ENCODE measurements at regions not wholly inside any gene's neighbourhood (a gene's known extent, or its start where the extent isn't known, plus 50 kb on each side); places are given as distances from the start of the nearest gene placed in this dataset.

GRCh38 chr7:156116514-156117215 lies 304.4 kb upstream of the SHH start:
- no peak for TF ChIP-seq CTCF (conservative IDR thresholded peaks at IDR 0.05 in 1 of 2, IDR thresholded peaks at IDR 0.05 in 1 of 2; ENCODE audit: low read depth in 1 of 2, low read length in 2 of 2)
- no peak for TF ChIP-seq EZH2 (IDR thresholded peaks at IDR 0.05; ENCODE audit: low read length, missing control alignments)
